Kidney (tissue), 13 donors: ENCODE measurements at regions not wholly inside any gene's neighbourhood (a gene's known extent, or its start where the extent isn't known, plus 50 kb on each side); places are given as distances from the start of the nearest gene placed in this dataset.

Experiments used
- DNase-seq, 5 donors: peaks; one replicate each; pipeline ENCODE4 v3.0.0-alpha.2; 2013 to 2020
- FAIRE-seq: peaks from 2 replicates; lab custom pipeline; 2012; peaks lifted over from hg19 to GRCh38; lab: Jason Lieb, UNC
- H3K27ac ChIP-seq, 2 donors: one replicate each; pipeline ENCODE4 v1.7.0; 2013; ENCODE audit warnings: low read depth in 2 of 2, low read length in 2 of 2, inconsistent platforms in 1 of 2
- H3K27me3 ChIP-seq: one replicate; pipeline ENCODE4 v1.7.1; 2013; ENCODE audit warnings: low read length, inconsistent platforms; ENCODE audit not compliant: control insufficient read depth, insufficient read depth
- H3K36me3 ChIP-seq, 3 donors: one replicate each; pipeline versions ENCODE4 v1.7.0 to v1.7.1; 2013; ENCODE audit warnings: low read length in 3 of 3, control low read depth in 1 of 3, inconsistent platforms in 1 of 3; ENCODE audit not compliant: insufficient read depth in 3 of 3, control insufficient read depth in 2 of 3
- H3K4me1 ChIP-seq, 3 donors: one replicate each; pipeline versions ENCODE4 v1.7.0 to v1.7.1; 2013; ENCODE audit warnings: low read length in 3 of 3, inconsistent platforms in 1 of 3, low read depth in 1 of 3; ENCODE audit not compliant: control insufficient read depth in 2 of 3, insufficient read depth in 2 of 3
- H3K4me3 ChIP-seq, 3 donors: one replicate each; pipeline versions ENCODE4 v1.7.0 to v1.8.1; 2013; ENCODE audit warnings: low read length in 3 of 3, control low read depth in 1 of 3, inconsistent platforms in 1 of 3
- H3K9ac ChIP-seq, 3 donors: one replicate each; pipeline versions ENCODE4 v1.7.0 to v1.7.1; 2013; ENCODE audit warnings: low read length in 3 of 3, control low read depth in 1 of 3, inconsistent platforms in 1 of 3
- H3K9me3 ChIP-seq, 3 donors: one replicate each; pipeline versions ENCODE4 v1.7.0 to v1.7.1; 2013; ENCODE audit warnings: low read length in 3 of 3, control low read depth in 1 of 3, inconsistent platforms in 1 of 3; ENCODE audit not compliant: control insufficient read depth in 2 of 3, insufficient read depth in 1 of 3
- intact Hi-C: fragments of 100-400 bp; cut with DNase I; formaldehyde crosslinking; loops from one replicate; pipeline ENCODE4 v1.11.1; 2022
- TF ChIP-seq, protein P1 (sequence below): IDR thresholded peaks from 3 replicates; pipeline ENCODE4 v1.5.1; 2012; ENCODE audit warnings: mild to moderate bottlenecking, moderate library complexity, borderline replicate concordance; ENCODE audit not compliant: insufficient read depth; ENCODE audit errors: extremely low read depth
- donor health status: control.
- donor health status: control.
- donor health status: control.
- donor health status: control.
- donor health status: control.
- donor health status: DM: yes; HTN: yes; CAD: no.
- donor health status: Normal renal cell carcinoma (clear cell type).

- intact Hi-C loops = no loop called here
- FAIRE-seq (no peak), DNase-seq (peak in 1 of 5 donors; percentile 3)
- Histone ChIP-seq H3K9ac (no peak overlapping the region), H3K27me3 (no peaks in the 10 kb centered on the region), H3K36me3 (no peaks in the 10 kb centered on the region), H3K9me3 (no peaks in the 10 kb centered on the region), H3K27ac (no peak overlapping the region), H3K4me3 (no peak overlapping the region), H3K4me1 (no peaks in the 10 kb centered on the region)
- TF ChIP-seq, protein P1, sequence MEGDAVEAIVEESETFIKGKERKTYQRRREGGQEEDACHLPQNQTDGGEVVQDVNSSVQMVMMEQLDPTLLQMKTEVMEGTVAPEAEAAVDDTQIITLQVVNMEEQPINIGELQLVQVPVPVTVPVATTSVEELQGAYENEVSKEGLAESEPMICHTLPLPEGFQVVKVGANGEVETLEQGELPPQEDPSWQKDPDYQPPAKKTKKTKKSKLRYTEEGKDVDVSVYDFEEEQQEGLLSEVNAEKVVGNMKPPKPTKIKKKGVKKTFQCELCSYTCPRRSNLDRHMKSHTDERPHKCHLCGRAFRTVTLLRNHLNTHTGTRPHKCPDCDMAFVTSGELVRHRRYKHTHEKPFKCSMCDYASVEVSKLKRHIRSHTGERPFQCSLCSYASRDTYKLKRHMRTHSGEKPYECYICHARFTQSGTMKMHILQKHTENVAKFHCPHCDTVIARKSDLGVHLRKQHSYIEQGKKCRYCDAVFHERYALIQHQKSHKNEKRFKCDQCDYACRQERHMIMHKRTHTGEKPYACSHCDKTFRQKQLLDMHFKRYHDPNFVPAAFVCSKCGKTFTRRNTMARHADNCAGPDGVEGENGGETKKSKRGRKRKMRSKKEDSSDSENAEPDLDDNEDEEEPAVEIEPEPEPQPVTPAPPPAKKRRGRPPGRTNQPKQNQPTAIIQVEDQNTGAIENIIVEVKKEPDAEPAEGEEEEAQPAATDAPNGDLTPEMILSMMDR = no peak
Measured at GRCh38 chr20:4573564-4574355, 112.5 kb upstream of the PRNP start.

GRCh38 chr20:4571759-4572531, 114.3 kb upstream of the PRNP start:
- DNase-seq (no peak), FAIRE-seq (no peak)
- Histone ChIP-seq H3K4me1 (no peaks in the 10 kb centered on the region), H3K9me3 (no peaks in the 10 kb centered on the region), H3K27ac (no peak overlapping the region), H3K27me3 (no peaks in the 10 kb centered on the region), H3K36me3 (no peaks in the 10 kb centered on the region), H3K4me3 (no peak overlapping the region), H3K9ac (no peak overlapping the region)
- intact Hi-C loops = no loop called here
- TF ChIP-seq, protein P1 = no peak

DNA sequence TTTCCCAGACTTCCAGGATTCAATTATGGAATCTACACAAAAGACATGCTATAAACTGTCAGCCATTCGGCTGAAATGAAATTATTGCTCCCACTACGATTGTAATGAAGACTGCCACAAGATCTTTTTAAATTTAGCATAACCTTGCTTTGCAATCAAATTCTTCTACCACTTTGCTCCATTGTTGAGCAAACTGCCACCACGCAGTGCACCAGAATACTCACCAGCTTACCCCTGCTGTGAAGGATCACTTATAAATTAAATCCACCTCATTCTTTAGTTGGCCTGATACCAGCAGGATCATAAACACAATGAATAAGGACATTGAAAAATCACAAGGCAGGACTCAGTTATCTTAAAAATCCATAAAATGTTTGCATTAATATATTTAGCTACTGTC, 116.4 kb upstream of the PRNP start:
- DNase-seq (no peak), FAIRE-seq (no peak)
- Histone ChIP-seq H3K4me3 (no peak overlapping the region), H3K27me3 (no peaks in the 10 kb centered on the region), H3K9ac (no peak overlapping the region), H3K36me3 (no peaks in the 10 kb centered on the region), H3K4me1 (no peaks in the 10 kb centered on the region), H3K27ac (no peak overlapping the region), H3K9me3 (no peaks in the 10 kb centered on the region)
- TF ChIP-seq, protein P1 = no peak
- intact Hi-C loops = no loop called here
